ENCODE measurements at regions not wholly inside any gene's neighbourhood (a gene's known extent, or its start where the extent isn't known, plus 50 kb on each side); places are given as distances from the start of the nearest gene placed in this dataset.

GRCh38 chr1:239630767-239631166, 244.4 kb downstream of the CHRM3 start:
- DNase-seq (ENCODE audit: extremely low read depth, low read depth), result no peak
- no peak for TF ChIP-seq CTCF (IDR thresholded peaks at IDR 0.05; ENCODE audit: low read depth, low read length)

- TF ChIP-seq CTCF (IDR thresholded peaks at IDR 0.05; ENCODE audit: low read depth, low read length), result no peak
- DNase-seq (ENCODE audit: extremely low read depth, low read depth), result no peak
Measured at GRCh38 chr1:239633432-239633831, 247.1 kb downstream of the CHRM3 start.

- TF ChIP-seq CTCF (IDR thresholded peaks at IDR 0.05; ENCODE audit: low read depth, low read length), result no peak
- DNase-seq (ENCODE audit: extremely low read depth, low read depth), result no peak
Measured at GRCh38 chr1:239635276-239635675, 248.9 kb downstream of the CHRM3 start.

GRCh38 chr1:239636347-239636746, 250.0 kb downstream of the CHRM3 start:
- TF ChIP-seq CTCF (IDR thresholded peaks at IDR 0.05; ENCODE audit: low read depth, low read length), result no peak

GRCh38 chr1:239644604-239645003, 258.2 kb downstream of the CHRM3 start:
- no peak for DNase-seq (ENCODE audit: extremely low read depth, low read depth)

More at GRCh38 chr1:239636347-239636746, 250.0 kb downstream of the CHRM3 start:
- DNase-seq (ENCODE audit: extremely low read depth, low read depth), result no peak

GRCh38 chr1:239647045-239647444, 260.7 kb downstream of the CHRM3 start:
- no peak for DNase-seq (ENCODE audit: extremely low read depth, low read depth)
- TF ChIP-seq CTCF (IDR thresholded peaks at IDR 0.05; ENCODE audit: low read depth, low read length), result no peak

More at GRCh38 chr1:239644604-239645003, 258.2 kb downstream of the CHRM3 start:
- no peak for TF ChIP-seq CTCF (IDR thresholded peaks at IDR 0.05; ENCODE audit: low read depth, low read length)

- no peak for TF ChIP-seq CTCF (IDR thresholded peaks at IDR 0.05; ENCODE audit: low read depth, low read length)
- no peak for DNase-seq (ENCODE audit: extremely low read depth, low read depth)
Measured at GRCh38 chr1:239647964-239648632, 261.7 kb downstream of the CHRM3 start.

Measured in AG09319 (cell line).